Right lobe of liver (tissue), 4 donors: ENCODE measurements at regions not wholly inside any gene's neighbourhood (a gene's known extent, or its start where the extent isn't known, plus 50 kb on each side); places are given as distances from the start of the nearest gene placed in this dataset.

Source experiments
- CTCF ChIP-seq, 4 donors: fragments of 200-600 bp in 3 of 4; fragments of 450-650 bp in 1 of 4; IDR thresholded peaks; one replicate each; pipeline versions ENCODE4 v1.5.1 to v1.8.0; 2016 to 2022; ENCODE audit warnings: antibody characterized with exemption in 4 of 4, mild to moderate bottlenecking in 2 of 4
- POLR2A ChIP-seq: fragments of 450-650 bp; IDR thresholded peaks from one replicate; pipeline ENCODE4 v1.6.1; 2017; ENCODE audit warnings: antibody characterized with exemption, mild to moderate bottlenecking
- donor health status: DM: no; HTN: no; CAD: no.
- donor health status: DM: no; HTN: no; CAD: no.
- donor health status: DM: no; HTN: yes; CAD: no.

GRCh38 chr18:75898651-75899050, 471.1 kb upstream of the SMIM21 start:
- TF ChIP-seq CTCF (IDR thresholded peaks at IDR 0.05) (no peak), POLR2A (no peak)
